ENCODE measurements at regions not wholly inside any gene's neighbourhood (a gene's known extent, or its start where the extent isn't known, plus 50 kb on each side); places are given as distances from the start of the nearest gene placed in this dataset.

GRCh38 chr6:121694389-121694788 lies 258.9 kb downstream of the GJA1 start:
- no peak overlapping the region for H3K4me3 ChIP-seq
- H3K9me3 ChIP-seq = no peaks in the 10 kb centered on the region
- TF ChIP-seq EP300 (IDR thresholded peaks at IDR 0.05) = no peak
- no peak for TF ChIP-seq CTCF (IDR thresholded peaks at IDR 0.05)
- TF ChIP-seq POLR2A (IDR thresholded peaks at IDR 0.05) = no peak
- no peak overlapping the region for H3K27ac ChIP-seq
- peaks cover 1% of the 10 kb centered on the region for H3K4me1 ChIP-seq (ENCODE audit: insufficient read depth)
- H3K27me3 ChIP-seq = peaks cover 2% of the 10 kb centered on the region
- DNase-seq = no peak
- 33 to 47% (median 37%) methylated on average over 3 of the region's 3 CpGs for WGBS, 3 donors
- intact Hi-C loops (cut with DNase I) = no loop called here
- no peaks in the 10 kb centered on the region for H3K36me3 ChIP-seq

- TF ChIP-seq CTCF (IDR thresholded peaks at IDR 0.05) (no peak), POLR2A (IDR thresholded peaks at IDR 0.05) (no peak), EP300 (IDR thresholded peaks at IDR 0.05) (no peak)
- Histone ChIP-seq H3K4me3 (no peak overlapping the region), H3K27ac (peak overlapping the region in 1 of 2 donors; percentile 53), H3K27me3 (peaks cover 2% of the 10 kb centered on the region), H3K4me1 (ENCODE audit: insufficient read depth) (peaks cover 1% of the 10 kb centered on the region), H3K9me3 (no peaks in the 10 kb centered on the region), H3K36me3 (no peaks in the 10 kb centered on the region)
- intact Hi-C loops (cut with DNase I) = no loop called here
- WGBS, 3 donors = 4 to 11% (median 7%) methylated on average over 3 of the region's 3 CpGs
- peak in 2 of 5 donors; percentile 20 to 31 for DNase-seq
Observed at GRCh38 chr6:121694801-121695251, 259.4 kb downstream of the GJA1 start.

- Histone ChIP-seq H3K27me3 (peaks cover 2% of the 10 kb centered on the region), H3K9me3 (no peaks in the 10 kb centered on the region), H3K4me3 (no peak overlapping the region), H3K4me1 (ENCODE audit: insufficient read depth) (peaks cover 1% of the 10 kb centered on the region), H3K27ac (peak overlapping the region in 1 of 2 donors; percentile 53), H3K36me3 (no peaks in the 10 kb centered on the region)
- WGBS, 3 donors = 18 to 37% (median 19%) methylated on average over 3 of the region's 3 CpGs
- no peak for TF ChIP-seq EP300 (IDR thresholded peaks at IDR 0.05)
- TF ChIP-seq POLR2A (IDR thresholded peaks at IDR 0.05) = no peak
- TF ChIP-seq CTCF (IDR thresholded peaks at IDR 0.05) = no peak
- intact Hi-C loops (cut with DNase I) = no loop called here
- no peak for DNase-seq
Observed at GRCh38 chr6:121695329-121695728, 259.9 kb downstream of the GJA1 start.

GRCh38 chr6:121697921-121698320 lies 262.5 kb downstream of the GJA1 start:
- DNase-seq = no peak
- intact Hi-C loops (cut with DNase I) = no loop called here

More at GRCh38 chr6:121697921-121698320, 262.5 kb downstream of the GJA1 start:
- Histone ChIP-seq H3K9me3 (no peaks in the 10 kb centered on the region), H3K4me3 (no peak overlapping the region), H3K36me3 (no peaks in the 10 kb centered on the region), H3K4me1 (ENCODE audit: insufficient read depth) (peaks cover 1% of the 10 kb centered on the region), H3K27ac (no peak overlapping the region), H3K27me3 (no peaks in the 10 kb centered on the region)
- 41 to 45% (median 43%) methylated on average over 6 of the region's 6 CpGs for WGBS, 3 donors
- TF ChIP-seq POLR2A (IDR thresholded peaks at IDR 0.05) (no peak), EP300 (IDR thresholded peaks at IDR 0.05) (no peak), CTCF (IDR thresholded peaks at IDR 0.05) (no peak)

All from ovary (tissue), 7 donors.